MM.1S (cell line): ENCODE measurements at regions not wholly inside any gene's neighbourhood (a gene's known extent, or its start where the extent isn't known, plus 50 kb on each side); places are given as distances from the start of the nearest gene placed in this dataset.
"Not testable (repeated sequence)": the region's sequence is repeated elsewhere in the genome, so short reads cannot be mapped to it uniquely, and the experiment has no call there.

Experiments used
- CTCF ChIP-seq: fragments of 300-600 bp; sonication (generic); IDR thresholded peaks from 2 replicates; pipeline ENCODE4 v1.5.1; 2016; ENCODE audit warnings: antibody characterized with exemption, low read length, mixed read lengths
- EZH2 ChIP-seq: fragments of 300-600 bp; sonication (generic); optimal IDR thresholded peaks from 2 replicates; pipeline ENCODE3; 2017; ENCODE audit warnings: low read depth, mild to moderate bottlenecking, antibody characterized with exemption, low read length, mixed read lengths
- EZH2phosphoT487 ChIP-seq: fragments of 300-600 bp; sonication (generic); IDR thresholded peaks from 2 replicates; pipeline ENCODE4 v1.6.1; 2018; ENCODE audit warnings: antibody characterized with exemption, low read length

GRCh38 chr14:42481714-42482113 lies 875.0 kb downstream of the LRFN5 start:
- not testable (repeated sequence) for TF ChIP-seq CTCF, EZH2phosphoT487, EZH2
